ENCODE measurements at regions not wholly inside any gene's neighbourhood (a gene's known extent, or its start where the extent isn't known, plus 50 kb on each side); places are given as distances from the start of the nearest gene placed in this dataset.

DNA sequence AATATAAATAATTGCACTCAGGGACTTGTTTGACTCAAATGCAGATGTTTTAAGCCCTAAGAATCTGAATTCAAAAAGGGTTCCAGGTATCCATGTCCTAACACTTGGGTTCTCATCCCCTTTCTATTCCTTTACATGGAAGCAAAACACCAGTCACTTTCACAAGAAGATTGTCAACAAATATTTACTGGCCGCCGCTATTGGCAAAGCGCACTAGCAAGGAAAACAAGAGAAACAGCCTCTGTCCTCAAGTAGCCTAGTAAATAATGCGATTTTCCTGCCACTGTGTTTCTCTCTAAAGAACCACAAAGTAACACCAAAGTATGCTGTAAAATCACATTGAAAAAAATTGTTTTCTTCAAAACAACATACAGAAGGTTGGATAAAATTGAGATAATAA lies 66.7 kb upstream of the EZH2 start:
- Histone ChIP-seq H3K4me3 (ENCODE audit: low read depth, low read length, poor library complexity, severe bottlenecking) (no peak overlapping the region), H4K20me1 (ENCODE audit: insufficient read depth, low read length) (no peaks in the 10 kb centered on the region), H3K27ac (ENCODE audit: low read depth, low read length, poor library complexity, severe bottlenecking) (no peak overlapping the region), H3K9me2 (ENCODE audit: insufficient read depth, low read length) (no peaks in the 10 kb centered on the region), H2AFZ (ENCODE audit: low read length) (no peak overlapping the region), H3K36me3 (ENCODE audit: insufficient read depth, low read length) (no peaks in the 10 kb centered on the region), H3K4me1 (ENCODE audit: insufficient read depth, low read length, poor library complexity, severe bottlenecking) (no peaks in the 10 kb centered on the region), H3K79me2 (ENCODE audit: insufficient read depth, low read depth, low read length) (no peaks in the 10 kb centered on the region), H3K4me2 (ENCODE audit: low read length) (no peak overlapping the region), H3K9me3 (ENCODE audit: low read length) (no peaks in the 10 kb centered on the region)
- TF ChIP-seq EZH2phosphoT487 (IDR thresholded peaks at IDR 0.05; ENCODE audit: borderline replicate concordance, low read depth, low read length): no peak
- TF ChIP-seq, protein P1, sequence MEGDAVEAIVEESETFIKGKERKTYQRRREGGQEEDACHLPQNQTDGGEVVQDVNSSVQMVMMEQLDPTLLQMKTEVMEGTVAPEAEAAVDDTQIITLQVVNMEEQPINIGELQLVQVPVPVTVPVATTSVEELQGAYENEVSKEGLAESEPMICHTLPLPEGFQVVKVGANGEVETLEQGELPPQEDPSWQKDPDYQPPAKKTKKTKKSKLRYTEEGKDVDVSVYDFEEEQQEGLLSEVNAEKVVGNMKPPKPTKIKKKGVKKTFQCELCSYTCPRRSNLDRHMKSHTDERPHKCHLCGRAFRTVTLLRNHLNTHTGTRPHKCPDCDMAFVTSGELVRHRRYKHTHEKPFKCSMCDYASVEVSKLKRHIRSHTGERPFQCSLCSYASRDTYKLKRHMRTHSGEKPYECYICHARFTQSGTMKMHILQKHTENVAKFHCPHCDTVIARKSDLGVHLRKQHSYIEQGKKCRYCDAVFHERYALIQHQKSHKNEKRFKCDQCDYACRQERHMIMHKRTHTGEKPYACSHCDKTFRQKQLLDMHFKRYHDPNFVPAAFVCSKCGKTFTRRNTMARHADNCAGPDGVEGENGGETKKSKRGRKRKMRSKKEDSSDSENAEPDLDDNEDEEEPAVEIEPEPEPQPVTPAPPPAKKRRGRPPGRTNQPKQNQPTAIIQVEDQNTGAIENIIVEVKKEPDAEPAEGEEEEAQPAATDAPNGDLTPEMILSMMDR (conservative IDR thresholded peaks at IDR 0.05; ENCODE audit: low read length): no peak
- no TSS peak for BruUV-seq (replicated peaks)
- ChIA-PET CTCF (ENCODE audit: unreplicated experiment) (no interaction called here), POLR2A (no interaction called here)
- intact Hi-C loops (cut with micrococcal nuclease; ENCODE audit: unreplicated experiment): no loop called here
- no peak for DNase-seq (ENCODE audit: low spot score)

DNA sequence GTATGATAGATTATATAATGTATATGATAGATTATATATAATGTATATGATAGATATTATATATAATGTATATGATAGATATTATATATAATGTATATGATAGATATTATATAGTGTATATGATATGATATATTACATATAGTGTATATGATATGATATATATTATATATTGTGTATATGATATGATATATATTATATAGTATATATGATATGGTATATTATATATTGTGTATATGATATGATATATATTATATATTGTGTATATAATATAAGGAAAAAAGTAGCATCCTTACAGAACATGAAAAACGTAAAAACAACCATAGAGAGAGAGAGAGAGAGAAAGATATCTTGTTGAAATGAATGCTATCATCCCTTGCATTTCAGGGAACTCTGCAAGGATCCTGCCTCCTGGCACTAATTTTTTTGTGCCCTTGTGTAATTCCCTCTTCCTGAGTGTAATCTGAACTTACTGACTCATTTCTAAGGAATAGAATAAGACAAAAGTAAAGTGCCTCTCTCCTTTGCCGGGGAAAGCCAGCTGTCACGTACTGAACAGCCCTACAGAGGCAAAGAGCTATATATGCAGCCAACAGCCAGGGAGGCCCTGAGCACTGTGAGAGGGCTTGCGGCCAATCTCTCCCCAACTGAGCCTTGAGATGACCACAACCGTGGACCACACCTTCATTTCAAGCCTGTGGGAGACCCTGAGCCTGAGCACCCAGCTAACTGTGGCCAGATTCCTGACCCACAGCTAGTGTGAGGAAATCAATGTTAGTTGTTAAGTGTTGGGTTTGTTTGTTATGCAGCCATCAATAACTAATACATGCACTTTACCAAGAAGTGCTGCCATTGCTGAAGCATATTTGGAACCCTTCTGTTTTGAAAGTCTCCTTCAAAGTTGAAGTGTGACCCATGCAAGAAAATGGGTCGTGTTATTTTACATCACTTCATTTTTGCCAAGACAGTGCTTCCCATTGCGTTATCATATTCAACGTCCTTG lies 61.1 kb upstream of the EZH2 start:
- H3K4me2 ChIP-seq (ENCODE audit: low read length): no peak overlapping the region
- no TSS peak for BruUV-seq (replicated peaks)
- no peak overlapping the region for H2AFZ ChIP-seq (ENCODE audit: low read length)
- POLR2A ChIA-PET: no interaction called here
- H3K4me1 ChIP-seq (ENCODE audit: insufficient read depth, low read length, poor library complexity, severe bottlenecking): peaks cover 8% of the 10 kb centered on the region
- H4K20me1 ChIP-seq (ENCODE audit: insufficient read depth, low read length): no peaks in the 10 kb centered on the region
- intact Hi-C loops (cut with micrococcal nuclease; ENCODE audit: unreplicated experiment): no loop called here
- no peak overlapping the region for H3K27ac ChIP-seq (ENCODE audit: low read depth, low read length, poor library complexity, severe bottlenecking)
- H3K9me3 ChIP-seq (ENCODE audit: low read length): no peaks in the 10 kb centered on the region
- no peaks in the 10 kb centered on the region for H3K36me3 ChIP-seq (ENCODE audit: insufficient read depth, low read length)
- TF ChIP-seq, protein P1 (conservative IDR thresholded peaks at IDR 0.05; ENCODE audit: low read length): no peak
- TF ChIP-seq EZH2phosphoT487 (IDR thresholded peaks at IDR 0.05; ENCODE audit: borderline replicate concordance, low read depth, low read length): no peak
- no peak overlapping the region for H3K4me3 ChIP-seq (ENCODE audit: low read depth, low read length, poor library complexity, severe bottlenecking)
- H3K9me2 ChIP-seq (ENCODE audit: insufficient read depth, low read length): no peaks in the 10 kb centered on the region
- no peak for DNase-seq (ENCODE audit: low spot score)
- CTCF ChIA-PET (ENCODE audit: unreplicated experiment): no interaction called here
- peaks cover 4% of the 10 kb centered on the region; the same call in 1 of the 2 replicates for H3K79me2 ChIP-seq (ENCODE audit: insufficient read depth, low read depth, low read length)
